ENCODE measurements at regions not wholly inside any gene's neighbourhood (a gene's known extent, or its start where the extent isn't known, plus 50 kb on each side); places are given as distances from the start of the nearest gene placed in this dataset.

DNA sequence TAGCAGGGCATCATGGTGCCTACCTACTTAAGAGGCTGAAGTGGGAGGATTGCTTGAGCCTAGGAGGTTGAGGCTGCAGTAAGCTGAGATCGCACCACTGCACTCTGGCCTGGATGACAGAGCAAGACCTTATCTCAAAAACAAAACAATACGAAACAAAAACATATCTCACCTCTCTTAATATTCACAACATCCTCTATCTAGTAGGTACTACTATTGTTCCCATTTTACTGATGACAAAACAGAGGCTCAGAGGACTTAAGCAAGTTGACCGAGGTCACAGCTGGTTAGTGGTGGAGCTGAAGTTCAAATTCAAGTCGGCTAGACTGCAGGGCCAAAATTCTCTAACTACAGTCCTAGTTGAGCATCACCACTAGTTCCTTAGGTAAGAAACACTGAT is 172.3 kb upstream of the EEA1 start:
- ChIA-PET POLR2A (interaction anchor here (0.6 kb wide), 1 partner anchor 34 kb away, joined by 4 read pairs; no protein-coding TSS in a partner anchor), CTCF (interaction anchor here (0.8 to 9.4 kb wide), 3 partner anchors 9 to 318 kb away, joined by 4 to 130 read pairs (median 5); no protein-coding TSS in a partner anchor)
- DNase-seq (ENCODE audit: extremely low spot score) = no peak
- TF ChIP-seq, protein P1, sequence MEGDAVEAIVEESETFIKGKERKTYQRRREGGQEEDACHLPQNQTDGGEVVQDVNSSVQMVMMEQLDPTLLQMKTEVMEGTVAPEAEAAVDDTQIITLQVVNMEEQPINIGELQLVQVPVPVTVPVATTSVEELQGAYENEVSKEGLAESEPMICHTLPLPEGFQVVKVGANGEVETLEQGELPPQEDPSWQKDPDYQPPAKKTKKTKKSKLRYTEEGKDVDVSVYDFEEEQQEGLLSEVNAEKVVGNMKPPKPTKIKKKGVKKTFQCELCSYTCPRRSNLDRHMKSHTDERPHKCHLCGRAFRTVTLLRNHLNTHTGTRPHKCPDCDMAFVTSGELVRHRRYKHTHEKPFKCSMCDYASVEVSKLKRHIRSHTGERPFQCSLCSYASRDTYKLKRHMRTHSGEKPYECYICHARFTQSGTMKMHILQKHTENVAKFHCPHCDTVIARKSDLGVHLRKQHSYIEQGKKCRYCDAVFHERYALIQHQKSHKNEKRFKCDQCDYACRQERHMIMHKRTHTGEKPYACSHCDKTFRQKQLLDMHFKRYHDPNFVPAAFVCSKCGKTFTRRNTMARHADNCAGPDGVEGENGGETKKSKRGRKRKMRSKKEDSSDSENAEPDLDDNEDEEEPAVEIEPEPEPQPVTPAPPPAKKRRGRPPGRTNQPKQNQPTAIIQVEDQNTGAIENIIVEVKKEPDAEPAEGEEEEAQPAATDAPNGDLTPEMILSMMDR (IDR thresholded peaks at IDR 0.05; ENCODE audit: control extremely low read depth, extremely low read depth, low read depth, missing control alignments) = no peak

DNA sequence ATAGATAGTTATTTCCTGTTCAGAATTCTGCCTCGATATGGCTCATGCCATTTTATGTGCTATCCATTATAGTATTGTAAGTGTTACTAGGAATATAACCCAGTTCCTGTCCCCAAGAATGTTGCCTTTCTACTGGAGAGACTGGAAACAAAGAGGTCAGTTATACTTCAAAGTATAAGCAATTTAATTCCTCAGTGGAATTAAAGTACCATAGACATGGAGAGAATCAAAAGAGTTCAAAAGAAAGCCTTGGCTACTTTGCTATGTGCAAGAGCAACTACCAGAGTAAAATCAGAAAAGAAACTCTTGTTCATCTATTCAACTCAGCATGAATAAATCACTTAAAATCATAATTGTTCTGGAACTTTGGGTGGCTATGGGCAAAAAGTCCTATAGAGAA is 173.2 kb upstream of the EEA1 start:
- TF ChIP-seq, protein P1 (IDR thresholded peaks at IDR 0.05; ENCODE audit: control extremely low read depth, extremely low read depth, low read depth, missing control alignments) = no peak
- ChIA-PET CTCF (interaction anchor here (9.4 kb wide), 1 partner anchor 8 kb away, joined by 130 read pairs; no protein-coding TSS in a partner anchor), POLR2A (no interaction called here)

DNA sequence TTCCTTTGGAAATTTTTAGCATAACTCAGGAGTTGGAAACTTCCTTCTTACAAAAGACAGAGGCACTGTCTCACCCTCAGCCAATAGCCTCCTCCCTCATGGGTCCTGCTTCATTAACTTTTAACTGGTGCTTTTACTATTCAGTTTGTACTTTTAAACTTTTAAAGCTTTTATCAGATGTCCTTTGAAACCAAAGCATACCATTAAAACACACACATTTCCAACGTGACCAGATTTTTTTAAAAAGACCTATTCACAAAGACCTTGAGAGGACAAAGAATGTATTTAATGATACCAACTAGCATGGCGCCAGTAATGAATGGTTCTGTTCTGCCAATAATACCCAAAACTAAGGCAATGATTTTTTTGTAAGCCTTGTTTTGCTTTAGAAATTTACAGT is 173.6 kb upstream of the EEA1 start:
- TF ChIP-seq, protein P1 (IDR thresholded peaks at IDR 0.05; ENCODE audit: control extremely low read depth, extremely low read depth, low read depth, missing control alignments) = no peak
- DNase-seq (ENCODE audit: extremely low spot score) = no peak
- POLR2A ChIA-PET = no interaction called here
- CTCF ChIA-PET = interaction anchor here (9.4 kb wide), 1 partner anchor 8 kb away, joined by 130 read pairs; no protein-coding TSS in a partner anchor

More for the DNA sequence above, 173.2 kb upstream of the EEA1 start:
- no peak for DNase-seq (ENCODE audit: extremely low spot score)

DNA sequence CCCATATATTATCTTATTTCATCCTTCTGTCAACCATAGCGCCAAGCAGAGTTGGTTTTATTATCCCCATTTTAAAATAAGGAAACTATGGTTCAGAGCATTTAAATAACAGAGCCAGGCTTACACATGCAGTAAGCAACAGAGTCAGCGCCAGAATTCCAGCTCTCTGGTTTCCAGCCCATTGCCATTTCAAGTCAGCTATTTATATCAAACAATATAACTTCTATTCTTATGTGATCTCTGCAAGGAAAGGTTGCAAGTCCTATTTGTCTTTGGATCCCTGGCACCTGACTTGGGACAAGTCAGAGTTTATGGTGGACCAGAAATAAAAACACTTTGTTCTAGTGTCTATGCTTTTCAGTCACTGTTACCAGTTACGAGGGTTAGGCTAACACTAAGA is 174.1 kb upstream of the EEA1 start:
- no peak for DNase-seq (ENCODE audit: extremely low spot score)
- TF ChIP-seq, protein P1 (IDR thresholded peaks at IDR 0.05; ENCODE audit: control extremely low read depth, extremely low read depth, low read depth, missing control alignments) = no peak
- ChIA-PET CTCF (interaction anchor here (9.4 kb wide), 1 partner anchor 8 kb away, joined by 130 read pairs; no protein-coding TSS in a partner anchor), POLR2A (no interaction called here)

DNA sequence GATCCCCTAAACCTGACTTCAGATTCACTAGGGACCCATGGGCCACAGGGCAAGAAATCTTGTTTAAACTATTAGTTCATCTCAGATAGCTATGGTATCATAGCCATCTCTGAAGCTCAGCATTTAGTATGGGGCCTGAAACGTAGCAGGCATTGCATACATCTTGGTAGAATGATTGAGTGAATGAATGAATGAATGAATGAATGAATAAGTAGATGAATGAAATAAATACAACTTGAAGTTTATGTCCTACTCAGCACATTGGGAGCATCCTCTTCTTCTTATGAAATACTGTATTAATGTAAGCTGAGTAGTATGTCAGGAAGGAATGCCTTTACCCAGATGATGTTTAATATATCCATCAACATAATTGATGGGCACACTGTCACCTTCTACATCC is 175.4 kb upstream of the EEA1 start:
- no peak for DNase-seq (ENCODE audit: extremely low spot score)
- ChIA-PET CTCF (interaction anchor here (0.9 to 12.7 kb wide), 12 partner anchors 5 to 319 kb away, joined by 3 to 130 read pairs (median 5); no protein-coding TSS in a partner anchor), POLR2A (no interaction called here)
- TF ChIP-seq, protein P1 (IDR thresholded peaks at IDR 0.05; ENCODE audit: control extremely low read depth, extremely low read depth, low read depth, missing control alignments) = no peak

DNA sequence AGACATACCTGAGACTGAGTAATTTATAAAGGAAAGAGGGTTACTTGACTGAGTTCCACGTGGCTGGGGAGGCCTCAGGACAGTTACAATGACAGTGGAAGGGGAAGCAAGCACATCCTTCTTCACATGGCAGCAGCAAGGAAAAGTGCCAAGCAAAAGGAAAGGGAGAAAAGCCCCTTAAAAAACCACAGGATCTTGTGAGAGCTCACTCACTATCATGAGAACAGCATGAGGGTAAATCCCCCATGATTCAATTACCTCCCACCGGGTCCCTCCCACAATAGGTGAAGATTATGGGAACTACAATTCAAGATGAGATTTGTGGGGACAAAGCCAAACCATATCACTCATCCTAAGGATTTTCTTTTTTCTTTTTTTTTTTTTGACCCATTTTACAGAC is 177.8 kb upstream of the EEA1 start:
- CTCF ChIA-PET = interaction anchor here (1.4 to 12.7 kb wide), 3 partner anchors 8 to 81 kb away, joined by 3 to 130 read pairs (median 22); no protein-coding TSS in a partner anchor

More for the DNA sequence above, 177.8 kb upstream of the EEA1 start:
- no peak for DNase-seq (ENCODE audit: extremely low spot score)
- TF ChIP-seq, protein P1 (IDR thresholded peaks at IDR 0.05; ENCODE audit: control extremely low read depth, extremely low read depth, low read depth, missing control alignments) = no peak
- POLR2A ChIA-PET = interaction anchor here (0.6 to 0.7 kb wide), 2 partner anchors 23 to 274 kb away, joined by 3 to 5 read pairs; no protein-coding TSS in a partner anchor

Data from GM10248 (cell line).